ENCODE measurements at regions not wholly inside any gene's neighbourhood (a gene's known extent, or its start where the extent isn't known, plus 50 kb on each side); places are given as distances from the start of the nearest gene placed in this dataset.

DNA sequence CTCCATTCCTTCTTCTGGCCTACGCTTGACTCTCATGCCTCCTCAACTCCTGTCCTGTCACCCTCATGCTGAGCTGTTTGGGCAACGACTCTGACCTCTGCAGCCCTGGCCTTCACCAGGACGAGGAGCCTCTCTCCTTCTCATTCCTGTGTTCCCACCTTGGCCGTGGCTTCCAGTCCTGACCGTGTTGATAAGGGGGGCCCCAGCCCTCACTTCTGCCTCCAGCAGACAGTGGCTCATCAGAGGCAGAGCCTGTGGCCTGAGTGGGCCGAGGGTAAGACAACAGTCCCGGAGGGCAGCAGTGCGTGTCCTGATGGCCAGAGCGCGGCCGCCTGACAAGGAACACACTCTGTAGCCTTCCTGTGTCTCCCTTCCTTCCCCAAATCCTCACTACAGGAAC lies 61.7 kb upstream of the UBE3C start:
- TF ChIP-seq, protein P1, sequence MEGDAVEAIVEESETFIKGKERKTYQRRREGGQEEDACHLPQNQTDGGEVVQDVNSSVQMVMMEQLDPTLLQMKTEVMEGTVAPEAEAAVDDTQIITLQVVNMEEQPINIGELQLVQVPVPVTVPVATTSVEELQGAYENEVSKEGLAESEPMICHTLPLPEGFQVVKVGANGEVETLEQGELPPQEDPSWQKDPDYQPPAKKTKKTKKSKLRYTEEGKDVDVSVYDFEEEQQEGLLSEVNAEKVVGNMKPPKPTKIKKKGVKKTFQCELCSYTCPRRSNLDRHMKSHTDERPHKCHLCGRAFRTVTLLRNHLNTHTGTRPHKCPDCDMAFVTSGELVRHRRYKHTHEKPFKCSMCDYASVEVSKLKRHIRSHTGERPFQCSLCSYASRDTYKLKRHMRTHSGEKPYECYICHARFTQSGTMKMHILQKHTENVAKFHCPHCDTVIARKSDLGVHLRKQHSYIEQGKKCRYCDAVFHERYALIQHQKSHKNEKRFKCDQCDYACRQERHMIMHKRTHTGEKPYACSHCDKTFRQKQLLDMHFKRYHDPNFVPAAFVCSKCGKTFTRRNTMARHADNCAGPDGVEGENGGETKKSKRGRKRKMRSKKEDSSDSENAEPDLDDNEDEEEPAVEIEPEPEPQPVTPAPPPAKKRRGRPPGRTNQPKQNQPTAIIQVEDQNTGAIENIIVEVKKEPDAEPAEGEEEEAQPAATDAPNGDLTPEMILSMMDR (IDR thresholded peaks at IDR 0.05) = no peak
- TF ChIP-seq POLR2A (IDR thresholded peaks at IDR 0.05) = no peak
